ENCODE measurements at regions not wholly inside any gene's neighbourhood (a gene's known extent, or its start where the extent isn't known, plus 50 kb on each side); places are given as distances from the start of the nearest gene placed in this dataset.

DNA sequence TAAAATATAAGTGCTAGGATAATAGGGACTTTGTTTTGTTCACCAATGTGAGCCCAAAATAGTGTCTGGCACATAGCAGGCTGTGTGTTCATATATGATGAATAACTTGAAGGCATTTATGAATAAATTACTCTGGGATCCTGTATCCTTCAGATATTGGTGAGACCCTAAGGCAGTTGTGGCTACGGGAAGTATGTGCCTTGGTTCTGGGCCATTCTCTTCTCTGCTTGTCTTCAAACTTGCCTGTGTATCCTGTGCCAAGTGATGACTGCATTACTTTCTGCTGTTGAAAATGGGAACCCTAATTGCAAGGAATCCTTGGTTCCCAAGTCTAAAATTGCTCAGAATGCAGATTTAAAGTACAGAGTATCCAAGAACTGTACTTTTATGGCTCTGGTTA, 67.6 kb upstream of the KTN1 start:
- no peak for DNase-seq (ENCODE audit: low spot score in 2 of 2)
- H3K9me3 ChIP-seq, result no peaks in the 10 kb centered on the region

DNA sequence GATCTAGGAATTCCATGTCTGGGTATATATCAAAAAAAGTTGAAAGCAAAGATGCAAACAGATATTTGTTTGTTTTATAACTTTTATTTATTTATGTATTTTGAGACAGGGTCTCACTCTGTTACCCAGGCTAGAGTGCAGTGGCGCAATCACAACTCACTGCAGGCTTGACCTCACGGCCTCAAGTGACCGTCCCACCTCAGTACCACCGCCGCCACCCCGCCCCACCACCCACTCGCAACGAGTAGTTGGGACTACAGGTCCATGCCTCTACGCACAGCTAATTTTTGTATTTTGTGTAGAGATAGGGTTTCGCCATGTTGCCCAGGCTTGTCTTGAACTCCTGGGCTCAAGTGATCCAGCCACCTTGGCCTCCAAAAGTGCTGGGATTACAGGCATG, 66.5 kb upstream of the KTN1 start:
- DNase-seq (ENCODE audit: low spot score in 2 of 2), result no peak
- H3K36me3 ChIP-seq, result no peaks in the 10 kb centered on the region
- TF ChIP-seq POLR2A (IDR thresholded peaks at IDR 0.05), result no peak
- TF ChIP-seq POLR2AphosphoS5 (IDR thresholded peaks at IDR 0.05), result no peak
- TF ChIP-seq, protein P1, sequence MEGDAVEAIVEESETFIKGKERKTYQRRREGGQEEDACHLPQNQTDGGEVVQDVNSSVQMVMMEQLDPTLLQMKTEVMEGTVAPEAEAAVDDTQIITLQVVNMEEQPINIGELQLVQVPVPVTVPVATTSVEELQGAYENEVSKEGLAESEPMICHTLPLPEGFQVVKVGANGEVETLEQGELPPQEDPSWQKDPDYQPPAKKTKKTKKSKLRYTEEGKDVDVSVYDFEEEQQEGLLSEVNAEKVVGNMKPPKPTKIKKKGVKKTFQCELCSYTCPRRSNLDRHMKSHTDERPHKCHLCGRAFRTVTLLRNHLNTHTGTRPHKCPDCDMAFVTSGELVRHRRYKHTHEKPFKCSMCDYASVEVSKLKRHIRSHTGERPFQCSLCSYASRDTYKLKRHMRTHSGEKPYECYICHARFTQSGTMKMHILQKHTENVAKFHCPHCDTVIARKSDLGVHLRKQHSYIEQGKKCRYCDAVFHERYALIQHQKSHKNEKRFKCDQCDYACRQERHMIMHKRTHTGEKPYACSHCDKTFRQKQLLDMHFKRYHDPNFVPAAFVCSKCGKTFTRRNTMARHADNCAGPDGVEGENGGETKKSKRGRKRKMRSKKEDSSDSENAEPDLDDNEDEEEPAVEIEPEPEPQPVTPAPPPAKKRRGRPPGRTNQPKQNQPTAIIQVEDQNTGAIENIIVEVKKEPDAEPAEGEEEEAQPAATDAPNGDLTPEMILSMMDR (IDR thresholded peaks at IDR 0.05), result no peak
- intact Hi-C loops (cut with DNase I; ENCODE audit: low total_unique reads), result no loop called here
- no peaks in the 10 kb centered on the region for H3K9me3 ChIP-seq
- no peak overlapping the region for H3K27ac ChIP-seq
- H3K4me1 ChIP-seq, result no peaks in the 10 kb centered on the region
- no peaks in the 10 kb centered on the region for H3K27me3 ChIP-seq
- H3K4me3 ChIP-seq, result no peak overlapping the region

More for the DNA sequence above, 67.6 kb upstream of the KTN1 start:
- intact Hi-C loops (cut with DNase I; ENCODE audit: low total_unique reads), result no loop called here
- no peaks in the 10 kb centered on the region for H3K4me1 ChIP-seq
- TF ChIP-seq POLR2A (IDR thresholded peaks at IDR 0.05) (no peak), POLR2AphosphoS5 (IDR thresholded peaks at IDR 0.05) (no peak)
- TF ChIP-seq, protein P1 (IDR thresholded peaks at IDR 0.05), result no peak
- no peaks in the 10 kb centered on the region for H3K36me3 ChIP-seq
- H3K27ac ChIP-seq, result no peak overlapping the region
- no peak overlapping the region for H3K4me3 ChIP-seq
- no peaks in the 10 kb centered on the region for H3K27me3 ChIP-seq

DNA sequence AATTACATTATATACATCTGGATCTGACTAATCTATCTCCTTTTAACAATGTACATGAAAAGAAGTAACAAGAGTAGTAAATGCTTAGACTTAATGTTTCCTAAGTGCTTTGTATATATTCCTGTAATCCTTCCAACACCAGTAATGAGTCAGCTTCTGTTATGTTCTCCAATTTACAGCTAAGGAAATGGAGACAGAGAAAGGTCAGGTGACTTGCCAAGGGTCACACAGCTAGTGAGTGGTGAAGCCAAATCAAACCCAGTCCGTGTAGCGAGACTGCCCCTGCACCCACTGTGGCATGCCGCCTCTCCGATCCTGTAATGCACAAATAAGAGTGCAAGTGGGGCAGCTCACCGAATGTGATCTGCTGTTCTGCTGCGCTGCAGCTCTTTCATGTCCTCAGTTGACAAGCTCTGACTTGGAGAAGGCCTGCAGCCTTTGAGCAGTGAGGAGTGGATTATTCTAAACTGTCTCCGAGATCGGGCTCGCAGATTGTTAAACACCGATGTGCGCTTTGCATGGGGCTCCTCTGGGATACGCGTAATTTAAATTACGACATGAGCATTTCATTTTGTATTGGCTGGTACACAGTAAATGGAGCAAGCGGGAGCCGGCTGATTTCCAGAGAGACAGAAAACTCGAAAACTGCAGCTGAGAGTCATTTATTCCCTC, 65.1 kb upstream of the KTN1 start:
- Histone ChIP-seq H3K27me3 (no peaks in the 10 kb centered on the region), H3K27ac (no peak overlapping the region), H3K4me3 (no peak overlapping the region), H3K36me3 (no peaks in the 10 kb centered on the region), H3K4me1 (no peaks in the 10 kb centered on the region), H3K9me3 (no peaks in the 10 kb centered on the region)
- TF ChIP-seq POLR2A (IDR thresholded peaks at IDR 0.05), result no peak
- DNase-seq (ENCODE audit: low spot score in 2 of 2), result no peak
- intact Hi-C loops (cut with DNase I; ENCODE audit: low total_unique reads), result no loop called here

DNA sequence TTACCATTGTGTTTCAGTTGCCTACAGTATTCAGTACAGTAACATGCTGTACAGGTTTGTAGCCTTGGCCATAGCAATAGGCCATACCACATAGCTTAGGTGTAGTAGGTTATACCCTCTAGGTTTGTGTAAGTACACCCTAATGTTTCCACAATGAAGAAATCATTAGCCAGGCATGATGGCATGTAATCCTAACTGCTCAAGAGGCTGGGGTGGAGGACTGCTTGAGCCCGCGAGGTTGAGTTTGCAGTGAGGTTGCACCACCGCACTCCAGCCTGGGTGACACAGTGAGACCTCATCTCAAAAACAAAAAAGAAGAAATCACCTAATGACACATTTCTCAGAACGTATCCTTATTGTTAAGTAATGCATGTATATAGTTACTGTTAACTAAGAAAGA, 63.2 kb upstream of the KTN1 start:
- Histone ChIP-seq H3K4me3 (no peak overlapping the region), H3K27me3 (no peaks in the 10 kb centered on the region), H3K9me3 (no peaks in the 10 kb centered on the region), H3K4me1 (no peaks in the 10 kb centered on the region), H3K36me3 (no peaks in the 10 kb centered on the region), H3K27ac (no peak overlapping the region)
- TF ChIP-seq POLR2AphosphoS5 (IDR thresholded peaks at IDR 0.05) (no peak), POLR2A (IDR thresholded peaks at IDR 0.05) (no peak)
- TF ChIP-seq, protein P1 (IDR thresholded peaks at IDR 0.05), result no peak
- intact Hi-C loops (cut with DNase I; ENCODE audit: low total_unique reads), result no loop called here
- no peak for DNase-seq (ENCODE audit: low spot score in 2 of 2)

DNA sequence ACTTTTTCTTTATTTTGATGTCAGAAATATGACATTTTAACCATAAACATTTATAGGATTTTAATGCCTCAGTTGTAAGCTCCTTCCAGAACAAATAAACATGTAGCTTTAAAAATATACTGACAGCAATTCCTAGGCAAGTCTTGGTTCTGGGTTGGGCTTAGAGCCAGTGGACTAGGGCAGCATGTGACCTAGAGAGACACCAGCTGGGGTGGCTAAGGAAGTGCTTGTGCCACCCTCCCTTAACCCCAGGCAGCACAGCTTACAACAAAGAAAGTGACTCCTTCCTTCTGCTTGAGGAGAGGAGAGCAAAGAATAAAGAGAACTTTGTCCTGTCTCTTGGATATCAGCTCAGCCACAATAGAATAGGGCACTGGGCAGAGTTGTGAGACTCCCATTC, 61.6 kb upstream of the KTN1 start:
- DNase-seq (ENCODE audit: low spot score in 2 of 2), result no peak
- Histone ChIP-seq H3K36me3 (no peaks in the 10 kb centered on the region), H3K27me3 (no peaks in the 10 kb centered on the region), H3K27ac (peak overlapping the region; percentile 32 to 61), H3K9me3 (no peaks in the 10 kb centered on the region), H3K4me3 (no peak overlapping the region), H3K4me1 (no peaks in the 10 kb centered on the region)
- TF ChIP-seq POLR2A (IDR thresholded peaks at IDR 0.05), result no peak
- TF ChIP-seq, protein P1 (IDR thresholded peaks at IDR 0.05), result no peak
- no peak for TF ChIP-seq POLR2AphosphoS5 (IDR thresholded peaks at IDR 0.05)
- intact Hi-C loops (cut with DNase I; ENCODE audit: low total_unique reads), result no loop called here

Data from breast epithelium (tissue), 4 donors.